OCI-LY1 (cell line): ENCODE measurements at regions not wholly inside any gene's neighbourhood (a gene's known extent, or its start where the extent isn't known, plus 50 kb on each side); places are given as distances from the start of the nearest gene placed in this dataset.

Experiments used
- EZH2 ChIP-seq: fragments of 200-600 bp; sonication (generic), shearing (Covaris generic); IDR thresholded peaks from 2 replicates; pipeline ENCODE4 v1.8.0; 2017; ENCODE audit warnings: borderline replicate concordance, mixed run types, mild to moderate bottlenecking, antibody characterized with exemption, low read length, moderate library complexity, mixed read lengths
- TF ChIP-seq, protein P1 (sequence below): fragments of 200-600 bp; sonication (generic), shearing (Covaris generic); IDR thresholded peaks from 2 replicates; pipeline ENCODE4 v1.5.1; 2017; ENCODE audit warnings: mild to moderate bottlenecking, antibody characterized with exemption, low read length, moderate library complexity, mixed read lengths

DNA sequence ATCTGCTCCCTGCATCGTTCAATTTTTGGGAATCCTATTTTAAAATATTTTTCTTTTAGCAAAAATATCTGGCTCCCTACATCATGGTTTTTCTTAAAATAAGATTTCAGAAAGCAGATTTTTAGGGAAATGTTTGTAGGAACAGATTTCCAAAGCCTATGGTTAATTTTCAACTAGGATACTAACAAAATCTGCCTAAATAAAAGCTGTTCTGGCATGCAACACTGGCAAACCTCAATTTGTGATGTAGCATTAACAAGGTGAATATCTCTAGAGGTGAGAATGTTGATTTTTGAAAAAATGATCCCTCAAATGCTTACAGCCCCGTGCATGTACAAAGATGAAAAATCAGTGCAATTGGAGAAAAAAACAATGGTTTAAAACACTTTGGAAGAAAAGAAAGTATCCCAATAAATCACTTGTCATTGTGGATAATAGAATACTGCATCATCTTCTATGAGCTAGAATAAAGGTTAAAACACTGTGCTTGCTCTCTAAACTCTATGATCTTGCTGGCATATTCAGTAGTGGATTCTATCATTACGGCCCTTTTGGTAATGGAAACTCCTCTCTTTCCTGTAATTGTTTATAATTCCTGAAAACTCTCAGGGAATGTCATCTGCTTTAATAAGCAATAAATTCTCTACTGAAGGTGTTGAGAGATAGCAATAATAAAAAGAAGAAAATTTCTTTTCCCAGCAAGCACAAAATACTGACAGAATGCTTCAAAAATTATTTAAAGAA, 97.6 kb downstream of the C4orf33 start:
- TF ChIP-seq, protein P1, sequence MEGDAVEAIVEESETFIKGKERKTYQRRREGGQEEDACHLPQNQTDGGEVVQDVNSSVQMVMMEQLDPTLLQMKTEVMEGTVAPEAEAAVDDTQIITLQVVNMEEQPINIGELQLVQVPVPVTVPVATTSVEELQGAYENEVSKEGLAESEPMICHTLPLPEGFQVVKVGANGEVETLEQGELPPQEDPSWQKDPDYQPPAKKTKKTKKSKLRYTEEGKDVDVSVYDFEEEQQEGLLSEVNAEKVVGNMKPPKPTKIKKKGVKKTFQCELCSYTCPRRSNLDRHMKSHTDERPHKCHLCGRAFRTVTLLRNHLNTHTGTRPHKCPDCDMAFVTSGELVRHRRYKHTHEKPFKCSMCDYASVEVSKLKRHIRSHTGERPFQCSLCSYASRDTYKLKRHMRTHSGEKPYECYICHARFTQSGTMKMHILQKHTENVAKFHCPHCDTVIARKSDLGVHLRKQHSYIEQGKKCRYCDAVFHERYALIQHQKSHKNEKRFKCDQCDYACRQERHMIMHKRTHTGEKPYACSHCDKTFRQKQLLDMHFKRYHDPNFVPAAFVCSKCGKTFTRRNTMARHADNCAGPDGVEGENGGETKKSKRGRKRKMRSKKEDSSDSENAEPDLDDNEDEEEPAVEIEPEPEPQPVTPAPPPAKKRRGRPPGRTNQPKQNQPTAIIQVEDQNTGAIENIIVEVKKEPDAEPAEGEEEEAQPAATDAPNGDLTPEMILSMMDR, result no peak
- TF ChIP-seq EZH2, result no peak
